GM12878 (cell line): ENCODE measurements at regions not wholly inside any gene's neighbourhood (a gene's known extent, or its start where the extent isn't known, plus 50 kb on each side); places are given as distances from the start of the nearest gene placed in this dataset.

Source experiments
- CHD2 ChIP-seq: IDR thresholded peaks from 2 replicates; pipeline ENCODE4 v1.6.1; 2011; ENCODE audit warnings: low read depth, low read length, improper control_type of control experiment, borderline replicate concordance
- CHD4 ChIP-seq: fragments of 200-600 bp; sonication (generic); IDR thresholded peaks from 2 replicates; pipeline ENCODE4 v1.6.1; 2016; ENCODE audit warnings: mild to moderate bottlenecking
- CTCF ChIP-seq, 3 experiments: IDR thresholded peaks in 2 of 3; conservative IDR thresholded peaks in 1 of 3; 2 replicates each; pipeline ENCODE4 v1.5.1; 2011; ENCODE audit warnings: low read depth in 3 of 3, low read length in 3 of 3, mild to moderate bottlenecking in 3 of 3, control low read depth in 2 of 3, moderate library complexity in 2 of 3, inconsistent platforms in 1 of 3, mixed read lengths in 1 of 3; ENCODE audit not compliant: control insufficient read depth in 2 of 3, insufficient read depth in 1 of 3; ENCODE audit errors: extremely low read depth in 1 of 3
- MTA3 ChIP-seq: IDR thresholded peaks from 2 replicates; pipeline ENCODE4 v1.6.1; 2012; ENCODE audit warnings: low read length, inconsistent platforms, borderline replicate concordance
- PKNOX1 ChIP-seq: fragments of 450-650 bp; IDR thresholded peaks from 2 replicates; pipeline ENCODE4 v1.6.1; 2016; ENCODE audit warnings: mild to moderate bottlenecking
- TAF1 ChIP-seq: IDR thresholded peaks from 2 replicates; pipeline ENCODE4 v1.6.1; 2011; ENCODE audit warnings: mild to moderate bottlenecking, low read depth, low read length, borderline replicate concordance
- ZZZ3 ChIP-seq: IDR thresholded peaks from 2 replicates; pipeline ENCODE4 v1.6.1; 2011; ENCODE audit warnings: low read depth; ENCODE audit not compliant: control insufficient read depth, insufficient read length

- no peak for TF ChIP-seq CHD4
- peak in 2 of 3 experiments; percentile 21 to 25; a peak in 2 of 6 replicates for TF ChIP-seq CTCF (IDR thresholded peaks at IDR 0.05 in 2 of 3, conservative IDR thresholded peaks at IDR 0.05 in 1 of 3; ENCODE audit: control insufficient read depth in 2 of 3, extremely low read depth in 1 of 3, insufficient read depth in 1 of 3, low read depth in 3 of 3, low read length in 3 of 3)
- no peak for TF ChIP-seq ZZZ3
- TF ChIP-seq TAF1: no peak
- TF ChIP-seq PKNOX1: no peak
- no peak for TF ChIP-seq MTA3
- no peak for TF ChIP-seq CHD2
Measured at GRCh38 chr16:22977294-22977697, 163.3 kb downstream of the HS3ST2 start.
